ENCODE measurements at regions not wholly inside any gene's neighbourhood (a gene's known extent, or its start where the extent isn't known, plus 50 kb on each side); places are given as distances from the start of the nearest gene placed in this dataset.
"Not testable (repeated sequence)": the region's sequence is repeated elsewhere in the genome, so short reads cannot be mapped to it uniquely, and the experiment has no call there.

DNA sequence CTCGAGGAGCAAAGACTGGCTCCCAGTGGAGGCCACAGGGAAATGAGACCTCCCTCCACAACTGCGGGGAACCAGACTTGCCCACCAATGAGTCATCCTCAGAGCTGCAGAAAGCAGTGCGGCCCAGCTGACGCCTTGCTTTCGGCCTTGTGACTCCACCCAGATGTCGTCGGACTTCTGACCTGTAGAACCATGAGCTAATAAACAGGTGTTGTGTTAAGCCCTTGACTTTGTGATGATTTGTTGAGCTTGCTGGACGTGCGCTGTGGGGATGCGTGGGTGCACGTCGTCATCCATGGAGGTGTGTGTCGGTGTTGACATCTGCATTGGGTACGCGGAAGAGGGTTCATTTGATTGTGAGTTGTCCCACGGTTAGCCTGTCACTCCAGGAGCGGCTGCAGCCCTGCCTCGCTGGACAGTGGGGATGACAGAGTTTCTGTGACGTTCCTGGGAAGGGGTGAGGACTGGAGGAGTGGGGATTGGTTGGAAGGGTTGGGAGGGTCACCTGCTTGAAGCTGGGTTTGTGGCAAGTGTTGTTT lies 154.1 kb downstream of the SH3BP4 start:
- Histone ChIP-seq H3K27ac (no peak overlapping the region), H3K4me3 (no peak overlapping the region)

DNA sequence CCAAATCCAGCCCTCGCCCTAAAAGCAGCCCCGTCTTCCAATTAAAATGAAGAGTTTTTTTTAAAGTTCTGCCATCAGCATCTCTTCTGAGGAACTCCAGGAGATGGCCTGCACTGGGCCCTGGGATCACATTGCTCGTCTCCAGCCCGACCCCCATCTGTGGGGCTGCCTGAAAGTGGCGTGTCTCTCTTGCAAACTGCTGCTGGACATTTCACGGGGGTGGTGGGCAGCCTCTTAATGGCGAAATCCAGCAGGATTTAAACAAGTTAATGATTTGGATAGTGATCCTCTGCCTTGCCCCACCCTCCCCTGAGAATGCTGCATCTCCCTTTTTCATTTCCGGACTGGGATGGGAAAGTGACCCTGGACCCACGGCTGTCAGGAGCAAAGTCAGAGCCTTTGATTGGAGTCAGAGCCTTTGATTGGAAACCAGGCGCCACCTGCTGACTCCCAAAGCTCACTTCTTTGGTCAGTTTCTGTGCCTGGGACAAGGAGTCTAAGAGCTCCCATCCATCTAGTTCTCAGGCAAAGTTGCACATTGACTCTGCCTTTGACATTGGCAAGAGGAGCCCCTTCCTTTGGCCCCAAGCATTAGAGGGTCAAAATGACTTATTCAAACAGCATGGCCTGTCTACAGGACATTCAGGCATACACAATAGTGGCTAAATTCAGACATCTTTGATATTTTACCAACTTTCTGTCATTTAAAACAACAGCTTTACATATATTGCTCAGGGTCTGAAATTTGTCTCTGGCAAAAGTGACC lies 155.2 kb downstream of the SH3BP4 start:
- H3K4me3 ChIP-seq: no peak overlapping the region
- H3K27ac ChIP-seq: no peak overlapping the region

DNA sequence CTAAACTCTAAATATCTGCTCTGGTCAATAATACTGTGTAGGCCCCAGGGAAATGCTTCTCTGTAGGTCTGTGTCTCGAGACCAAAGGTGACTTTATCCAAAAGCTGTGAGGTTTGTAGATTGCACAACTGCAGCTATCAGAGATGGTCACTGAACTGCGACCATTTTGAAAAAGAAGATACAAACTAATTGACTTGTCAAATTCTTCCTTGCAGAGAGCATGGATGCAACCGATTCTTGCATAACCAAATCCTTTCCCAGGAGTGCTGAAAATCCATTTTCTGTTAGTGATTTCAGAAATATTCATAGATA lies 155.8 kb downstream of the SH3BP4 start:
- no peak overlapping the region for H3K27ac ChIP-seq
- H3K4me3 ChIP-seq: no peak overlapping the region

DNA sequence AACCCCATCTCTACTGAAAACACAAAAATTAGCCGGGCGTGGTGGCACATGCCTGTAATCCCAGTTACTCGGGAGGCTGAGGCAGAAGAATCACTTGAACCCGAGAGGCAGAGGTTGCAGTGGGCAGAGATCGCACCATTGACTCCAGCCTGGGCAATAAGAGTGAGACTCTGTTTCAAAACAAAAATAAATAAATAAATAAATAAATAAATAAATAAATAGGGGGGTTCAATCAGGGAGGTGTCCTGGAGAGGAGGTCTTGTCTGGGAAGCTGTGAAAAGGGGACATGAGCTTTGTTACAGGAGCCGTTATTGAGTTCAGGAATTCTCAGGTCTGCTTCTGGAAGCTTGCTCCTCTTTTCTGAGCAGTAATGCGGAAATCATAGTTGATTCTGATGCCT lies 157.7 kb downstream of the SH3BP4 start:
- H3K27ac ChIP-seq: not testable (repeated sequence)

DNA sequence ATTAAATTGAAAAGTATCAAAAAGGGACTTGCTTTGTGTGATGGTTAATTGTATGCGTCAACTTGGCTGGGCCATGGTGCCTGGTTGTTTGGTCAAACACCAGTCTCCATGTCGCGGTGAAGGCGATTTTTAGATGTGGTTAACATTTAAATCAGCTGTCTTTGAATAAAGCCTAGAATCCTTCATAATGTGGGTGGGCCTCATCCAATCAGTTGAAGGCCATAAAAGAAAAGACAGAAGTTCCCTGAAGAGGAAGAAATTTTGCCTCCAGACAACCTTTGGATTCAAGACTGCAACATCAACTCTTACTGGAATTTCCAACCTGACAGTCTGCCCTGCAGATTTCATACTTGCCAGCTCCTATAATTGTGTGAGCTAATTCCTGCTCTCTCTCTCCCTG lies 160.5 kb downstream of the SH3BP4 start:
- H3K4me3 ChIP-seq: no peak overlapping the region

More for the DNA sequence above, 157.7 kb downstream of the SH3BP4 start:
- not testable (repeated sequence) for H3K4me3 ChIP-seq

DNA sequence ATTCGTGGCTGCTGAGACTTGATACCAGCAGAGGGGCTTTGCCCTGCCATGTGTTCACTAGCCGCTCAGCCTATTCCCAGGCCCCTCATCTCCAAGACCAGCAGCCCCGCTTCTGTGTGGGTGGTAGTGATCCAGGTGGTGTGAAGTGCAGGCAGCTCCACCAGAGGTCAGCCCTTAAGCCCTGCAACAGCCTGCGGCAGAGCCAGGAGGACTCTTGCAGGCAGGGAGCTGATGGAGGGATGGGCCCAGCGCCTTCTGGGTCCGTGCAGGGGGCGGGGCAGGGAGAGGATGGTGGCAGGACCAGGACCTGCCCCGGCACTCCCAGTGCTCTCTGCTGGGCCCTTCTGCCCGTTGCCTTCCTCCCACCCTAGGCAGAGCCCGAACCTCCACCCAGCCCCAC lies 162.0 kb downstream of the SH3BP4 start:
- Histone ChIP-seq H3K27ac (no peak overlapping the region), H3K4me3 (no peak overlapping the region)

More for the DNA sequence above, 160.5 kb downstream of the SH3BP4 start:
- H3K27ac ChIP-seq: no peak overlapping the region

DNA sequence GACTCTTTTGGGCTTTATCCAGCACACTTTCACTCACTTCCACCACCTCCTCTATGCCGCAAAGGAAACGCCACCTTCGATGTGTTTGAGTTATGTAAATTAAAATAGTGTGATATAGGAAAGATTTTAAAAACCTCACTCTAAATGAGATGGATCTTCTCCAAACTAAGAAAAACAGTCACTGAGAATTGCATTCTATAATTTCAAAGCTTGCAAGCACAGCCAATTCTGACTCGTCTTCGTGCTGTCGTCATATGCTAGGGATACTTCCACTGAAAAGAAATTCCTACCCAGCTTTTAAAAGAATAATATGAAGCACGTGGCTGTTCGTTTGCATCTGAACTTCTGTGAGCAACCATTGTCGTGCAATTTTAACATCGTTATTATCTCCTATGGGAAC lies 162.5 kb downstream of the SH3BP4 start:
- Histone ChIP-seq H3K27ac (no peak overlapping the region), H3K4me3 (no peak overlapping the region)

DNA sequence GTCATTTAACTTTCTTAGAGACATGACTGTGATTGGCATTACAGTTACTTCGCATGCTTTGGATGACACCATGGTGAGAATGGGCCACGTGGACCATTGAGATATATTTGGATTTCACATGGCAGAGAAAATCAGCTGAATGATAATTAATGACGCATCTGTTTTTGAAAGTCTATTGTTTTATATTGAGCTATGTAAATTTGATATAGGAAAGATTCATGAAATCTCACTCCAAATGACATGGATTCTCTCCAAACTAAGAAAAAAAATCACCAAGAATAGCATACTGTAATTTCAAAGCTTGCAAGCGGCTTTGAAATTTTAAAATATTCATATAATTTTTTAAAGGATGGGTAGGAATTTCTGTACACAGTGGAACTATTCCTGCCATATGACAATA lies 163.7 kb downstream of the SH3BP4 start:
- no peak overlapping the region for H3K27ac ChIP-seq

DNA sequence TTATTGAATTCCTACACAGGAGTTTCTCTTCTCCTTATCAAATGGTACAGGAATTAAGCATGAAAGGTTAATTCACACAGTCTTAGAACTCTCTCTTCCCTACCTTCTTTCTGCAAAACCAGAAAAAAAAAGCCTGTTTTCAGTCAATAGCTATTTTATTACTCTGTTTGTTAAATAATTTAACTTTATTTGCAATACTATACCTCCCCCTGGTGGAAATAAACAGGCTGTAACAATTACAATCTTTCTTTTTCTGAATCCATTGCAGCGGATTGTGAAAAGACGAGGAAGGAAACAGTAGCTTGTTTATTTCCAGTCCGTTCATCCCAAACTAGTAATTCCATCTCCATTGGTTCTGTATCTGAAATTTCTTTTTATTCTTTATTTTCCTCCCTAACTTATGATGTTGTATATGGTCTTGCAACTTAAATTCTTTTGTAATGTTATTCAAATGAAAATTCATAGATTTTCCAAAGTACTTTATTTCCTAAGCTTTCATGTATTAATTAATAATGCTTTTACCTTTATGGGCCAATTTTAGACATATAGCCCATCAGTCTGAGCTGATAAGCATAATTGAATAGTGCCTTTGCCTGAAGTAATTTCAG lies 165.2 kb downstream of the SH3BP4 start:
- H3K4me3 ChIP-seq: no peak overlapping the region
- no peak overlapping the region for H3K27ac ChIP-seq

More for the DNA sequence above, 163.7 kb downstream of the SH3BP4 start:
- no peak overlapping the region for H3K4me3 ChIP-seq

DNA sequence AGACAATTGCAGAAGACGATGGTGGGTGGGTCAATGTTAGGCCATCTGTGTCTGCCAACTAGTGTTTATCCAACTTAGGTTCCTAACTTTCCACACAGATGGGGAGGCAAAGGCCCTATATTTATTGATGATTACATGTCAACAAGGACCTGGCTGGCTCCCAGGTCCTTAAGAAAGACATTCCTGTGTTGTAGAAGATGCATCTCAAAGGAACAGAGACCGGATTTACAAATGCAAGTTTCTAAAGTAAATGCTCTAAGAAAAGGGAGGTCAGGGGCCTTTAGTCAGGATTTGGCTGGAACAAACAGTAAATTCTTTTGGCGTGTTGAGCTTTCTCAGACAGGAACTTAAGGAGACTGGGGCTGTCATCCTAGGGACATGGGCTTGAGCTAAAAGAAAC lies 175.0 kb downstream of the SH3BP4 start:
- no peak overlapping the region for H3K27ac ChIP-seq
- H3K4me3 ChIP-seq: no peak overlapping the region

DNA sequence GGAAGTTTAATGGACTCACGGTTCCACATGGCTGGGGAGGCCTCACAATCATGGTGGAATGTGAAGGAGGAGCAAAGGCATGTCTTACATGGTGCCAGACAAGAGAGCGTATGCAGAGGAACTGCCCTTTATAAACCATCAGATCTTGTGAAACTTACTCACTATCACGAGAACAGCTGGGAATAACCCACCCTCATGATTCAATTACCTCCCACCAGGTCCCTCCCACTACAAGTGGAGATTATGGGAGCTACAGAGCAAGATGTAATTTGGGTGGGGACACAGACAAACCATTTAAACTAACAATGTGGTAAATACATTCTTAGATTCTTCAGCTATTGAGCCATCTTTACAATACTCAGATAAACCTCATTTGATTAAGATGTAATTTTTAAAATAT lies 176.1 kb downstream of the SH3BP4 start:
- Histone ChIP-seq H3K27ac (no peak overlapping the region), H3K4me3 (no peak overlapping the region)

DNA sequence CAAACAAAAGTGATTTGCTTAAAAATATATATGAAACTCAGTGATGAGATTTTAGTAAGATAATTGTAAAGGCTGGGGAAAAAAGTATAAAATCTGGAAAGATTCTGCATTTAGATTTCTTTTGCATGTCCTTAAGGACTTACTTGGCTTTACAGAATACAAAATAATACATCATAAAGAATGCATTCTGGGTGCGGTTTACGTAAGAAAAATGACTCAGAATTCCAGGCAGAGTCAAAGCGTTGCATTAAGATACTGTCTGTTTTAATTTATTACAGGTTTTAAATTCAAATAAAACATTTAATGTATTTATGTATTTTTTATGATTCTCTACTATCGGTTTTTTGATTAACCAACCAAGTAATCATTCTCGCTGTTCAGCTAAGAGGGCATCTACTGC lies 178.0 kb downstream of the SH3BP4 start:
- H3K27ac ChIP-seq: no peak overlapping the region
- H3K4me3 ChIP-seq: no peak overlapping the region

DNA sequence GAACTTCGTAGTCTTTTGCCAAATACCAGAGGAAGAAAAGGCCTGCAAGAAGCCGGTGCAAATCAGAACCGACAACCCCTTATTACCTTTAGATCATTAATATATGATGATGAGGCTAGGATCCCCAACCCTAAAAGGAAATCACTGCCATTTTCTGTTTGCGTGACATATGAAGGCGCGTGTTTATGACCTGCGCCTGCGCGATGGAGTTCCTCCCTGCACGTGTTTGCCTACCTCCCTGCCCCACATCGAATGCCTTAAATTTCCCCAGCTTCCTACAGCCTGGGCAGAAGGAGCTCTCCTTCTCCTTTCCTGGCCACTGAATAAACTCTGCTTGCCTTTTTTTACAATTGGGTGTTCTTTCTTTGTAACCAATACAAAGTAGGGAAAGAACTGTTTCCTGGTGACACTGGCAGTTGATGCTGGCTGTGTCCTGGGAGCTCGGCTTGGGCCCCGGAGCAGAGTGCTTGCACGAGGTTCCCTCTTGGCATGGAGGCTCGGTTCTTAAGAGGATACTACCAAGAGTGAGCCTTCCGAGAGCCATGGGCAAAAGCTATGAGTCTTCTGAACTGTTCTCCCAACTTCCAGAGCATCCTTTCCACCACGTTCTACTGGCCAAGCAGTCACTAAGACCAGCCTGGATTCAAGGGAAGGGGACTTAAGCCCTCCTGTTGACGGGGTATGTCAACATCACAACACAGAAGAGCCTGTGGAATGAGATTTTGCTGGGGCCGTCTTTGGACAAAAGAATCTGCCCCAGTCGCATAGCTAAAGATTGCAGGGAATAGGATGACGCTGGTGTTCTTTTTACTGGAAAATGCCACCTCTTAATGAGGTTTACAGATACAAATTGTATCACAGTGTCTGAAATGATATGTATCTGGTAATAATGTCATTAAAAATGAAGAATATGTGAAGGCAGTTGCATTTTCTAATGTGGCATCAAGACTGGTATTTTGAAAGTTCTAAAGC lies 179.8 kb downstream of the SH3BP4 start:
- H3K27ac ChIP-seq: no peak overlapping the region
- H3K4me3 ChIP-seq: no peak overlapping the region

DNA sequence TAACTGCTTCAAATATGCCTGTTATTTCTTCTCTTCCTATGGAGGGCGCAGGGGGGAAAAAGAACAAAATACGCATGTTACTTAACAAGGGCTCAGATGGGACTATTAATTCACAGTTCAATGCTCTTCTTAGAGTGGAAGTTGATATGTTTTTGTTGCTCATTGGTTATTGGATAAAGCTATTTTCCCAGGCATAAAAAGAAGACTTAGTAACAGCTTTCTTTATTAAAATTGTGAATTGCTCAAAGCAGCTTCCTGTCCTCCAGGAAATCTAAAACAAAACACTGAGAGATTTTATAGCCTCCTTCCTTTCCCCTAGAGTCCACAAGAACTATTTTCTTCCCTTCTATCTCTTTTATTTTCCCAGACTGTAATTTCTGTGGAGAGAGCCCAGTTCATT lies 180.8 kb downstream of the SH3BP4 start:
- no peak overlapping the region for H3K27ac ChIP-seq

DNA sequence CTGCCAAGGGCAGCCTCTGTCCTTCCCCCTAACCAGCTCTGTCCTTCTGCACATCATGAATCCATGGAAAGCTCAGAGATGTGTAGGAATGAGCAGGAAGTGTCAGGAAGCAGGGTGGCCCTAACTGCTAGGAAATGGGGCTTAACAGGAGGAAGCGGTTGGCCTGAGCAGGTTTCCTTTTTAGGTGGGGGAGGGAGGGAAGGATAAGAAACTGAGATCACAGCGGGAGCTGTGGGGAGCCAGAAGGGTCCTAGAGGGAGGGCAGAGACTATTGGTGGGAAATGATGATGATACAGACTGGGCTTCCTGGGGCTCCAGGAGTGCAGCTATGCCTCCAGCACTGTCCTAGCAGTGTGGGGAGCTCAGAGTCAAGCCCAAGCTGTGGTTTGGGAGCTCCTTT lies 182.0 kb downstream of the SH3BP4 start:
- Histone ChIP-seq H3K27ac (no peak overlapping the region), H3K4me3 (no peak overlapping the region)

More for the DNA sequence above, 180.8 kb downstream of the SH3BP4 start:
- H3K4me3 ChIP-seq: no peak overlapping the region

DNA sequence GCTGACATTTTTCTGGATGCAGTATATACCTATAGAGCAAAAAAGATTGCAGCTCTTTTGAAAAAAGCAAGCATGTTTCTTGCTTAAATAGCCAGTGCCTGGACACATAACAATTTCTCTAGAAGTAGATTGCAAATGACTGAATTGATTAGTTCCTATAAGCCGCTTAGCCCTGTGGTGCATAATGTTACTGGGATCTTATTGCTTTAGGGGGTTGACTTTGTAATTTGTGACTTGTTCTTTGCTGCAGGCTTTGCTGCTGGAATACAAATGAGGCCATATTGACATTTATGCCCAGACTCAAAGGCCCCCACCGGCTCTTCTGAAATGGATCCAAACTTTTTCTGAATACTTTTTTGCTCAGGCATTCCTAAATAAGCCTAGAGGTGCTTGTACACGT lies 182.6 kb downstream of the SH3BP4 start:
- Histone ChIP-seq H3K27ac (no peak overlapping the region), H3K4me3 (no peak overlapping the region)

DNA sequence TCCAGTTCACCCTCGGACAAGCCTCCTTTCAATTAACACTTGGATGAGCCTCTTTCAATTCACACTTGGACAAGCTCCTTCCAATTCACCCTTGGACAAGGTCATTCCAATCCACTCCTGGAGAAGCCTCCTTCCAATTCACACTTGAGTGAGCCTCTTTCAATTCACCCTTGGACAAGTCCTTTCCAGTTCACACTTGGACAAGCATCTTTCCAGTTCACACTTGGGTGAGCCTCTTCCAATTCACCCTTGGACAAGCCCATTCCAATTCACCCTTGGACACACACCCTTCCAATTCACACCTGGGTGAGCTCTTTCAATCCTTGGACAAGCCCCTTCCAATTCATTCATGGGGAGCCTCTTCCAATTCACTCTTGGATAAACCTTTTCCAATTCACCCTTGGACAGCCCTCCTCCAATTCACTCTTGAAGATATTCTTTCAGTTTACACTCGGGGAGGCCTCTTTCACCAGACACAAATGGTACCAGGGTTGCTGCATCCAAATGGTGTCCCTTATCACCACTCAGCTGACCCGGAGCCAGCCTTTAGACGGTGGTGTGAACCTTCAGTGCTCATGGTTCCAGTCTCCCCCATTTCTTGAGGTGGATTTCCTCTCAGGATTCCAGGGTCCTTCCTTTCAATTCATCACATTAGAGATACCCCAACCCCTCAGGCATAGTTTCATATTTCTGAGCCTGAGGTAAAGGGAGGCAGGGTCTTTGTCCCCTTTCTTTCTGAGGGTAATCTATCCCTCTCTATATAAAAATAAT lies 183.6 kb downstream of the SH3BP4 start:
- Histone ChIP-seq H3K27ac (no peak overlapping the region), H3K4me3 (no peak overlapping the region)

DNA sequence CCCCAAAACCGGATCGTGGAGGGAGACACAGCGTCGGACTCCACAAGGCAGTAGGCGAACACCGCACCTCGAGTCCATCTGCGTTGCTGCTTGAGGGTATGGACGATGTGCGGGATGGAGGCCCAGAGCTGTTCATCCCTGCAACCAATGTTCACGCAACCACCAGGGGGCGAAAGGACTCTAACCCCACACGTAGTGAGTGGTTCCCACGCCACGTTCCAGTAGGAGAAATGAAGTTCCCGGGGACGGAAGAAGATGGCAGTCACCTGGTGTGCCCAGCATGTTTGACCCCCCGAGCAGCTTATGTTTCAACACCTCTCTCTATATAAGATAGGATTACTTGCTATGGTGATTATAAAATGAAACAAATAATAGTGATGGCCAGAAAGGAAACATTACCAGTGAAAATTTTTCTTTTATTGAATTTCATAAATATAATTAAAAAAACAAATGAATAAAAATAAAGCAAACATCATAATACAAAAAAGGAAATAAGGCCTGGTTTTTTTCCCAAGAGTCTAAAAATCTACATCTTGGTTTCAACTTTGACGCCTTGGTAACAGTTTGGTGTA lies 184.3 kb downstream of the SH3BP4 start:
- no peak overlapping the region for H3K4me3 ChIP-seq
- H3K27ac ChIP-seq: no peak overlapping the region

DNA sequence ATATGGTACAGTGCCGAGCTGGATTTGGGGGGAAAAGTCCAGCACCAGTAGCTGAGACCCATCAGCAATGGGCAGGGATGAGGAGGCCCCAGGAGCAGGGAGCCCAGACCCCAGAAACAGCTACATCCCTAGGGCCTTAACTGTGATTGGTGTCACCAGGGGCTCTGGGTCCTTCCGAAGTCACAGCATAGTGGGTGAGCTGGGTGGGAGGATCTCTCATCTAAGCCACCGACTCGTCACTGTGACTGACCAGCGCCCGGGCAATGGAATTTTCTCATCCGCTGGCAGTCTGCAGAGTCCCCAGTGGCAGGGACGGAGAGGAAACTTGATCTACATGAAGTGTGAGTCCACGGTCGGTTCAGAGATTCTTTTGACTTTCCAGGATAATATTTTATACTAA lies 186.5 kb downstream of the SH3BP4 start:
- H3K27ac ChIP-seq: no peak overlapping the region
- H3K4me3 ChIP-seq: no peak overlapping the region
